ENCODE measurements at regions not wholly inside any gene's neighbourhood (a gene's known extent, or its start where the extent isn't known, plus 50 kb on each side); places are given as distances from the start of the nearest gene placed in this dataset.

DNA sequence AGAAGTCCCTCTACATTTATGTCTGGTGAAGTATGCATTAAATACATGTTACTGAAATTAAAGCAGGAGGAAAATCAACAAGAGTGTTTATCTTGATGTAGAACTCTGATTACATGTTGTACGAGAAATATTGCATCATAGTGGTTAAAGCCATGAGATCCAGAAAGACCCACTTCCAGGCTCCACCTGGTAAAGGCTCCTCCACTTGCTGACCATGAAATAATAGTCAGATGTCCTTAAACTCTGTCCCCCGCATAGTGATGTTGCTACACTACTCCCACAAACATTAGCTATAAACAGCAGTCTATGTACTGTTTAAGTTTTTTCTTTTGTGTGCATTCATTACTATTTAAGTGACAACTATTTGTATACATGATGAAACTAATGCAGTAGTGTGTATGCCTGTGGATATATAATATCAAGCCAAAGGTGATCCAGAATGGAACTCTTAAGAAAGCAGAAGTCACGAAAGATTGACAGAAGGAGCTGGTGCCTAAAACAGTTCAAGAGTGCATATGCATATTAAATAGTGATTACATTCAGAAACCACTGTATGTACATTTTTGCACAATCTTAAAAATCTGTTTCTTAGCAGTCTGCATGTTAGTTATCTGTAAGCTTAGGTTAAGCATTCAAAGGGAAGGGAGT is 264.4 kb upstream of the KCNMB2 start:
- intact Hi-C loops (cut with micrococcal nuclease; ENCODE audit: unreplicated experiment), result no loop called here
- Mint-ChIP-seq H3K4me3 (ENCODE audit: unreplicated experiment) (no peak overlapping the region), H3K4me1 (ENCODE audit: low read depth, unreplicated experiment) (no peaks in the 10 kb centered on the region), H3K27ac (ENCODE audit: unreplicated experiment) (no peak overlapping the region), H3K9me3 (ENCODE audit: unreplicated experiment) (peaks cover 9% of the 10 kb centered on the region), H3K36me3 (ENCODE audit: insufficient read depth, unreplicated experiment) (no peaks in the 10 kb centered on the region), H3K27me3 (ENCODE audit: insufficient read depth, unreplicated experiment) (no peaks in the 10 kb centered on the region)
- CTCF ChIA-PET, result no interaction called here
- Histone ChIP-seq H3K27me3 (replicated peaks; ENCODE audit: control insufficient read depth, insufficient read depth, low read length) (no peaks in the 10 kb centered on the region), H3K4me1 (peaks cover 6% of the 10 kb centered on the region; the same call in 1 of the 2 replicates), H3K4me3 (ENCODE audit: low read depth, low read length) (no peak overlapping the region), H3K36me3 (ENCODE audit: control insufficient read depth, insufficient read depth, low read length) (no peaks in the 10 kb centered on the region), H3K9me3 (no peaks in the 10 kb centered on the region)
- TF ChIP-seq CTCF (IDR thresholded peaks at IDR 0.05; ENCODE audit: insufficient read depth in 1 of 2, low read depth in 1 of 2, low read length in 1 of 2, severe bottlenecking in 1 of 2, unreplicated experiment in 1 of 2), result no peak
- POLR2A ChIA-PET, result no interaction called here
- DNase-seq, result no peak
- no TSS peak for BruUV-seq (replicated peaks)

- TF ChIP-seq CTCF (IDR thresholded peaks at IDR 0.05; ENCODE audit: insufficient read depth in 1 of 2, low read depth in 1 of 2, low read length in 1 of 2, severe bottlenecking in 1 of 2, unreplicated experiment in 1 of 2), result no peak
- Mint-ChIP-seq H3K9me3 (ENCODE audit: unreplicated experiment) (peaks cover 9% of the 10 kb centered on the region), H3K4me1 (ENCODE audit: low read depth, unreplicated experiment) (no peaks in the 10 kb centered on the region), H3K27ac (ENCODE audit: unreplicated experiment) (no peak overlapping the region), H3K27me3 (ENCODE audit: insufficient read depth, unreplicated experiment) (no peaks in the 10 kb centered on the region), H3K36me3 (ENCODE audit: insufficient read depth, unreplicated experiment) (no peaks in the 10 kb centered on the region), H3K4me3 (ENCODE audit: unreplicated experiment) (no peak overlapping the region)
- Histone ChIP-seq H3K4me1 (peaks cover 14% of the 10 kb centered on the region), H3K27me3 (replicated peaks; ENCODE audit: control insufficient read depth, insufficient read depth, low read length) (no peaks in the 10 kb centered on the region), H3K9me3 (no peaks in the 10 kb centered on the region; the same call in none of the 2 replicates), H3K36me3 (ENCODE audit: control insufficient read depth, insufficient read depth, low read length) (no peaks in the 10 kb centered on the region), H3K4me3 (ENCODE audit: low read depth, low read length) (no peak overlapping the region)
- no TSS peak for BruUV-seq (replicated peaks)
- intact Hi-C loops (cut with micrococcal nuclease; ENCODE audit: unreplicated experiment), result no loop called here
- ChIA-PET CTCF (no interaction called here), POLR2A (no interaction called here)
- DNase-seq, result no peak
Measured at GRCh38 chr3:178272841-178273240, 263.4 kb upstream of the KCNMB2 start.

GRCh38 chr3:178274711-178275110 is 261.5 kb upstream of the KCNMB2 start:
- peaks cover 17% of the 10 kb centered on the region for H3K4me1 ChIP-seq
- Mint-ChIP-seq H3K9me3 (ENCODE audit: unreplicated experiment) (peaks cover 18% of the 10 kb centered on the region), H3K36me3 (ENCODE audit: insufficient read depth, unreplicated experiment) (no peaks in the 10 kb centered on the region), H3K27ac (ENCODE audit: unreplicated experiment) (no peak overlapping the region), H3K27me3 (ENCODE audit: insufficient read depth, unreplicated experiment) (no peaks in the 10 kb centered on the region), H3K4me1 (ENCODE audit: low read depth, unreplicated experiment) (no peaks in the 10 kb centered on the region), H3K4me3 (ENCODE audit: unreplicated experiment) (no peak overlapping the region)
- CTCF ChIA-PET, result interaction anchor here (0.6 kb wide), 1 partner anchor 237 kb away, joined by 8 read pairs; no protein-coding TSS in a partner anchor
- BruUV-seq (replicated peaks), result no TSS peak
- H3K9me3 ChIP-seq, result peaks cover 3% of the 10 kb centered on the region
- no peak overlapping the region for H3K4me3 ChIP-seq (ENCODE audit: low read depth, low read length)
- no peaks in the 10 kb centered on the region for H3K27me3 ChIP-seq (replicated peaks; ENCODE audit: control insufficient read depth, insufficient read depth, low read length)
- H3K36me3 ChIP-seq (ENCODE audit: control insufficient read depth, insufficient read depth, low read length), result no peaks in the 10 kb centered on the region
- POLR2A ChIA-PET, result no interaction called here
- no peak for DNase-seq
- TF ChIP-seq CTCF (IDR thresholded peaks at IDR 0.05; ENCODE audit: insufficient read depth in 1 of 2, low read depth in 1 of 2, low read length in 1 of 2, severe bottlenecking in 1 of 2, unreplicated experiment in 1 of 2), result no peak
- intact Hi-C loops (cut with micrococcal nuclease; ENCODE audit: unreplicated experiment), result no loop called here

All from Caco-2 (cell line).